Fibroblast of peridontal ligament (primary cell): ENCODE measurements at regions not wholly inside any gene's neighbourhood (a gene's known extent, or its start where the extent isn't known, plus 50 kb on each side); places are given as distances from the start of the nearest gene placed in this dataset.
A peak's percentile ranks its signal among the peaks of the same experiment; 100 is the strongest.

Experiments
- DNase-seq: peaks from one replicate; pipeline ENCODE4 v3.0.0-alpha.2; 2010; ENCODE audit errors: extremely low read depth

DNA sequence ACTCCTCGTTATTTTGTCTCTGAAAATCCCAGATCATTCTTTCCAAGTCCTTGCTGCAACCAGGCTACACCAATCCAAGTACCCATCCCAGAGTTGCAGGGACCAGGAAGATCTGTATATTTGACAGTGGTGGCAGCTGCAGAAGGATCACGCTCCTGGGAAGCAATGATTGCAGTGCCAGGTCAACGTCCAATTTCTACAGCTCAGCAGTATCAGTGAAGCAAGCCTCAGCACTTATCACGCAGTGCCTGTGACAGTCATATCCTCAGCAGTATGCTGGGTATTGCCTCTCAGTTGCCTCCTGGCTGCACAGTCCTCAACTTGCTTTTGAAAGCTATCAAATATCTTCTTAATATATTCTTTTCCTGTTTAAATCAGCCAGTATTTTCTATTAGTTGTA lies 66.7 kb downstream of the BARHL2 start:
- DNase-seq, result no peak

DNA sequence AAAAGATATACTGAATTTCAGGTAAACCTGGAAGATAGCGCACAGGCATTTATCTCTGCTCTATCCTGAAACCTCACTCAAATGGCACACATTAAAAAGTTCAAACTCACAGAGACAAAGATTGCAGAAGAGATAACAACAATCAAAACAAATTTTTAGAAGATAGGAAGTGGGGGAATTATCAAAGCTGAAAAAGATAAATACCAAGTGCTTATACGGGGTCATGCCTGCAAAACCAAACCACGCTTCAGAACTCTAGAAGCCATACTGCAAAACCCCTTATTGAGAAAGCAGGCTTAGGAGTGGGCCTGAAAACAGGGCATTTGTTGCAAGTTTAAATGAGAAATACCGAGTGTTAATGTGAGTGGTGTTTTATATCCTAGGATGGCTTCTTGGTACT lies 76.8 kb downstream of the BARHL2 start:
- DNase-seq, result no peak

DNA sequence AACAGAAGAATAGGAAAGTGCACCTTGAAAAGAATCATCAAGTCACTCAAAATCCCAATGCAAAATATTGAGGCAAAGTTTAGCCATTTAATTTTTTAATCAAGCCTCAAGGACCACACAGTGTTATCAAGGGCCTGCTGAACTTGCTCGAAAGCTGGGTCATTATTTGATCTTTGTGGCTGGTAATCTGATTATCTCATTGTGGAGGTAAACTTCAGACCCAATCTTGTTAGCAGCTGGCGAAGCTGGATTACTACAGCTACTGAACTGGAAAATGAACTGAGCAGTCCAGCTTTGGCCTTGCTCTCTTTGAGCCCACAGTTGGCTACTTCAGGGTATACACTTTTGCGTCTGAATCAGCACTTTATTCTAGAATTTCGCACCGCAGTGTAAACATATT lies 94.4 kb downstream of the BARHL2 start:
- no peak for DNase-seq

- no peak for DNase-seq
Observed at GRCh38 chr1:90621986-90622385, 95.1 kb downstream of the BARHL2 start.

- DNase-seq, result no peak
Observed at GRCh38 chr1:90616395-90616794, 100.7 kb downstream of the BARHL2 start.

DNA sequence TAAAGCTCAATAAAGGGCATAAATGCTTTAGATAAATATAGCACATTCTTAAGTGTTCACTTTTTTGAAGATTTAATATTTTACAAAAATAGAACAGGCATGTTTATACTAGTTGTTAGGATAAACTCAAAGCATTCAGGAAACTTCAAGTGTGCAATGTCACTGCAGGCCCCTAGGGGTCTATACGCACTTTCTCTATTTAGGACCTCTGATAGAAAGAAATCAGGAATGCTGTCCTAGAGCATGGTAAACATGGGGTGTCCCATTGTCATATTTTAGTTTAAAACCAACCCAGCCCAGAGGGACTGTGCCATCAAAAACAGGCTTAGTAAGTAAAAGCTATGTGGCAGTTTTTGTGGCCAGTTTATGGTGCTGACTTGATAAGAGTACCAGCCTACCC lies 102.2 kb downstream of the BARHL2 start:
- no peak for DNase-seq

DNA sequence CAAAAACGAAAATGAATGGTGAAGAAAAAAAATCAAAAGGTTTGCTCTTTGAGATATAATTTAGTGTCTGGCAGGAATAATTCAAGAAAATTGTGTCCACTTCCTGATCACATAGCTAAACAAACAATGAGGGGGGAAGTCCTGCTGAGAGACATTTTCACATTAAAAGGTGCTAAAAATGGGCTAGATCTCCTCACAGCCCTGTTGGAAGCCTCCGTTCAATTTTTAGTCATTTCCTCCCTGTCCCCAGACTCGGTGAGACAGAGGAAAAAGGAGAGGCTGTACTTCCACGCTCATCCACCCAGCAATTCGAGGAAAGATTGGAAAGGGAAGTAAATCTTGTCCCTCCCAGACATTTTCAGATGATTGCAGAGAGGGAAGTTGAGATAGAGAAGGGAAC lies 103.7 kb downstream of the BARHL2 start:
- no peak for DNase-seq

DNA sequence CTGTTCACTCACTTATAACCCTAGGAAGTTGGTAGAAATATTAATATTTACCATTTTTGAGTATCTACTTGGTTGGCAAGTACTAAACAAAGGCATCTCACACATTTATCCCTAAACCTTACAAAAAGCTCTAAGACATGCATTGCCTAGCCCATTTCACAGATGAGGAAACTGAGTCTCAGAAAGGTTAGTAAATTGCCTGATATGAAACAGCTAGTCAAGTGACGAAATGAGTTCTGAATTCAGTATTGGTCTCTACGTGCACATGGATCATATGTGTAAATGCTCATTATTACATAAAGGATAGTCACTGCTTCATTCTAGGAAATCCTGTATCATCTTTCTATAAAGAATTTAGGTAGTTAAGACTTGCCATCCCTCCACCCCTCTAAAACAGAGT lies 105.1 kb downstream of the BARHL2 start:
- DNase-seq, result no peak

GRCh38 chr1:90607736-90608135 lies 109.4 kb downstream of the BARHL2 start:
- DNase-seq, result no peak

DNA sequence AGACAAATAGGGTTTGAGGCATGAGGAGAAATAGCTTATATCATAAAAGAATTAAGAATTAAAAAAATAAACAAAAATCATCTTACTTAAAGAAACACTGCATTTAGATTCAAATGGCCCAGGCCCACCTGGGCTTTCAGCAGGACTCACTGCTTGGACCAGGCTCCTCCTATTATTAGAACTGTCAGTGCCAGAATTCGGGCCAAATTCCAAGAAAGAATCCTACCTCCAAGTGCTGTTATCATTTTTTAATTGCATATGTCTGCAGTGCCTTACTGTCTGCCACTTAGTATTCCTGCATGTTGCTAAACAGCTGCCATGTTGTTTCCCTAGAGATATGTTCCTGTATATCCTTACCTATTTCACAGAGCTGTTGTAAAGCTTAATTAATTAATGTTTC lies 112.0 kb downstream of the BARHL2 start:
- DNase-seq, result no peak

- no peak for DNase-seq
Observed at GRCh38 chr1:90593312-90593711, 123.8 kb downstream of the BARHL2 start.

DNA sequence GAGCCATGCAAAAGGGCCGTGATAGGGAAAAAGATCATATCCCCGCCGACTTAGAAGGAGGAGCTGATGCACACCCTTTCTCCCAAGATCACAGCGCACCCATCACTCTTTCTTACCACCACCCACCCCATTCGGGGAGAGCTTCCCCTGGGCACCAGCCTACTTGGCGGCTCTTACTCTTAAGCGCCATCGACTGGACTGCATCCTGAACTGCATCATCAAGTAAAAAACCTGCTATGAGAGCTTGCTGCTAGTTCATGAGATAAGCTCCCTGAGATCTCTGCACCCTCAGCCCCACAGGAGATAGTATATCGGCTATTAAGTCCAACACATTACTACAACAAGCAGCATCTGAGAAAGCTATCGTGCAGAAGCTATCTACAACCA lies 125.1 kb downstream of the BARHL2 start:
- no peak for DNase-seq

DNA sequence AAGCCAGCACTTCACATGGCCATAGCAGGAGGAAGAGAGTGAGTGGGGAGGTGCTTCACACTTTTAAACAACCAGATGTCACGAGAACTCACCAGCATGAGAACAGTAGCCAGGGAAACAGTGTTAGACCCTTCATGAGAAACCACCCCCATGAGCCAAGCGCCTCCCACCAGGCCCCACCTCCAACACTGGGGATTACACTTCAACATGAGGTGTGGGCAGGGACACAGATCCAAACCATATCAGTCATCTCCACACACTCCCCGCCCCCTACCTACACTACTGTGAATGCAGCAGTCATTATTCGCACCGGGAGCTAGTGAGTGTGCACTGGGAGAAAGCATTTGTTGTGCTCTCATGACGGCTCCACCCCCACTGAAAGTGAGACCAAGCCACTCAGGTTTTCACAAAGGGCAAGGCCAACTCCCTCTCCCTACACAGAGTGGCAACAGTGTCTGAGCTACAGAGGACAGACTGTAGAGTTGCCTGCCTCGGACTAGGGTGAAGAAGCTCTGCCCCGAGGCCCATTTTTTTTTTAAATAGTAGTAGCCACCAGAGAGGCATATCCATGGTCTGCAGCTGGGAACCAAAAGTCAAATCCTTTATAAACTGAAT lies 125.6 kb downstream of the BARHL2 start:
- no peak for DNase-seq

GRCh38 chr1:90580176-90580575 lies 136.9 kb downstream of the BARHL2 start:
- DNase-seq, result no peak

DNA sequence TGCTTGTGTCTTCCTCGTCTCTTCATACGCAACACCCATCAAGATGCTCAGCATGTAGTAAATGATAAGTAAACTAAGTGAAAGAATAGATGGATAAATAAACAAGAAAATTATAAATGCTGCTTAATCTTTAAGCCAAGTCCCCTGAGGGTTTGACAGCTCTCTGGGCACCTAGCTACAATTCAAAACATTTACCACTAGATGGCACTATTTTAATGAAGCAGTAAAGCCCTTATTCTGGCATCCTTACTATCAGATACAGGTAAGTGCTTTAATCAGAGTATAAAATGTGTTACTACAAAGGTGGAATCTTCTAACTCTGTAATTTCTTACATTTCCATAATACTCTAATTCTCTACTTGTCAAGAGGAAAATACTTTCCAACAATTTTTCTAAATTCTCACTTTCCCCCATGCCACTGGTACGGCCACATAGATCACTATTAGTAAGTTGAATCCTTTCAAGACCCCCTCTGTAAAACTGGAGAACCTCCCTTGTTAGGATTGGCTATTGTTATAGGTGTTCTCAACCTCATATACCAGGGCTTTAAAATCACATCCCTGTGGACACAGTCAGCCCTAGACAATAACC lies 137.8 kb downstream of the BARHL2 start:
- DNase-seq, result peak; percentile 52

GRCh38 chr1:90574692-90575370 lies 142.3 kb downstream of the BARHL2 start:
- DNase-seq, result no peak

DNA sequence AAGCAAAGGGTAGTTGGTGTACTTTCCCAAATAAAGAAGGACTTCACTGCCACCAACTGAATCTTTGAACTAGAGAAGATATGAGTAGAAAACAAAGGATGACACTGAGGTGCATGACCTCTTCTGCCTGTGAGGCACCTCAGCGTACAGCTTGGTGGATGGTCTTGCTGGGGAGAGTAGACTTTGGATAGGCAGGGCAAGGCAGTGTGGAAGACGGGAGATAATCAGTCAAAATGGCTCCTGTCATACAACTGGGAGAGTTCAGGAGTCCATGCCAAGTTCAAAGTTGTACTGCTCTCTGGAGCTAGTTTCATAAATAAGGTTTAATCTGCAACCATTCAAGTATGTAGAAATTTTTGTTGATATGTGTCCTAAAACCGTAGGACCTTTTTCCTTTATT lies 143.4 kb downstream of the BARHL2 start:
- no peak for DNase-seq

- no peak for DNase-seq
Observed at GRCh38 chr1:90572446-90572845, 144.7 kb downstream of the BARHL2 start.

DNA sequence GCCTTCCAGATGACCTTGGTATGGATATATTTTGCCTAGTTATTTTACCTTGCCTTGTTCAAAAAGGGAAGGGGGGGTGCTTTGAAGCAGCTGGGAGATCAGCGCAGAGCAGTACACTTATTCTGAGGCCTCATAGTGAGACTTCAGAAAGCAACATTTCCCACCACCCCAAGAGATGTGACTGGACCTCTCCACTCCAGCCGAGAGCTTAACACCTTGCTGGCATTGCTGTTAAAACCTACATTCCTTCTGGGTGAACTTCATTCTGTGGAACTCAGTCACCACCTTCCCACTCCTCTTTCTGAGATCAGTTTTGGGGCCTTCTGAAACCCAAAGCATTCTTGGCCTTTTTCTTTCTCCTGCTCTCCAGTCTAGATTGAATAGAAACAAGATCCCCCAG lies 148.7 kb downstream of the BARHL2 start:
- DNase-seq, result no peak

DNA sequence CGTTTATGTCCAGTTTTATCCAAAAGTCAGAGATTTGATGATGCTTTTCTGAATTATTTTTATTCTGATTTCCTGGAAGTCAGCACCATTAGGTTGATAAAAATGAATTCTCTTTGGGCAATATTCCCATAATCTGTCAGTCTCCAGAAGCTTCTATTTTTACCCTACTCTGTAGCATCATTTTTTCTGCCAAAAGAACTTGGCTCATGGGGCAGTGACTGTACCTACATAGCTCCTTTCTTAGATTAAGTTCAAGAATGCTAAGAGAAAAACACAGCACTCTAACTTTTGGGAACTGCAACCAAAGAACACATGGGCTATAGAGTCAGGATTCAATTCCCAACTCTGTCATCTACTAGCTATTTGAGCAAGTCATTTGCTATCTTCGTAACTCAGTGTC lies 152.9 kb downstream of the BARHL2 start:
- no peak for DNase-seq

GRCh38 chr1:90562892-90563291 lies 154.2 kb downstream of the BARHL2 start:
- DNase-seq, result no peak

- DNase-seq, result no peak
Observed at GRCh38 chr1:90561911-90562310, 155.2 kb downstream of the BARHL2 start.

GRCh38 chr1:90561103-90561783 lies 155.9 kb downstream of the BARHL2 start:
- DNase-seq, result no peak
